Naive thymus-derived CD4-positive, alpha-beta T cell (primary cell): ENCODE measurements at regions not wholly inside any gene's neighbourhood (a gene's known extent, or its start where the extent isn't known, plus 50 kb on each side); places are given as distances from the start of the nearest gene placed in this dataset.

Experiments used
- ATAC-seq: fragments of 150-1000 bp; cut with Tn5 transposase; 2 replicates; pipeline ENCODE4 v1.10.0; 2021; ENCODE audit warnings: mild to moderate bottlenecking, moderate library complexity
- CTCF ChIA-PET: fragments of 350-600 bp; sonication (Branson Sonifier 250); formaldehyde crosslinking; loops from one replicate; lab custom pipeline; 2021; ENCODE audit warnings: antibody characterized with exemption; lab: Charles Lee
- POLR2A ChIA-PET: fragments of 350-600 bp; sonication (Branson Sonifier 250); formaldehyde crosslinking; loops from one replicate; lab custom pipeline; 2021; ENCODE audit warnings: antibody characterized with exemption, inconsistent platforms; lab: Charles Lee
- DNase-seq, 9 donors: peaks; one replicate each; pipeline versions ENCODE4 v3.0.0 to v3.0.0-alpha.2; 2020 to 2022; ENCODE audit warnings: mixed read lengths in 1 of 9
- H3K27ac ChIP-seq: one replicate; pipeline ENCODE4 v1.7.0; 2013; ENCODE audit warnings: mild to moderate bottlenecking, low read depth, low read length, moderate library complexity
- H3K27me3 ChIP-seq, 2 donors: one replicate each; pipeline ENCODE4 v1.7.0; 2013; ENCODE audit warnings: low read length in 2 of 2, mild to moderate bottlenecking in 2 of 2, moderate library complexity in 2 of 2; ENCODE audit not compliant: control insufficient read depth in 2 of 2, insufficient read depth in 2 of 2
- H3K36me3 ChIP-seq, 3 experiments: 1 replicate in 2 of 3; 2 replicates in 1 of 3; pipeline ENCODE4 v1.7.0; 2013; ENCODE audit warnings: low read length in 3 of 3, mild to moderate bottlenecking in 3 of 3, moderate library complexity in 1 of 3; ENCODE audit not compliant: insufficient read depth in 3 of 3, control insufficient read depth in 2 of 3
- H3K4me1 ChIP-seq, 2 donors: one replicate each; pipeline ENCODE4 v1.7.0; 2013; ENCODE audit warnings: low read length in 2 of 2, mild to moderate bottlenecking in 2 of 2, moderate library complexity in 1 of 2; ENCODE audit not compliant: control insufficient read depth in 2 of 2, insufficient read depth in 2 of 2
- H3K4me3 ChIP-seq: 2 replicates; pipeline ENCODE4 v1.7.0; 2013; ENCODE audit warnings: mild to moderate bottlenecking, low read length
- H3K9me3 ChIP-seq, 3 experiments: 1 replicate in 2 of 3; 2 replicates in 1 of 3; pipeline ENCODE4 v1.7.0; 2013; ENCODE audit warnings: low read length in 3 of 3; ENCODE audit not compliant: control insufficient read depth in 2 of 3
- H3K27ac Mint-ChIP-seq, 9 donors: one replicate each; pipeline ENCODE4 v1.8.0; 2020 to 2022; ENCODE audit warnings: mixed read lengths in 9 of 9, mild to moderate bottlenecking in 8 of 9, moderate library complexity in 5 of 9, inconsistent platforms in 2 of 9
- H3K27me3 Mint-ChIP-seq, 5 donors: one replicate each; pipeline ENCODE4 v1.8.0; 2021 to 2022; ENCODE audit warnings: mixed read lengths in 5 of 5, mild to moderate bottlenecking in 1 of 5
- H3K36me3 Mint-ChIP-seq, 5 donors: one replicate each; pipeline ENCODE4 v1.8.0; 2020 to 2022; ENCODE audit warnings: mixed read lengths in 5 of 5, mild to moderate bottlenecking in 3 of 5, inconsistent platforms in 1 of 5
- H3K4me1 Mint-ChIP-seq, 7 donors: one replicate each; pipeline ENCODE4 v1.8.0; 2020 to 2022; ENCODE audit warnings: mixed read lengths in 7 of 7, mild to moderate bottlenecking in 3 of 7, inconsistent platforms in 1 of 7
- H3K4me3 Mint-ChIP-seq, 10 donors: one replicate each; pipeline ENCODE4 v1.8.0; 2020 to 2022; ENCODE audit warnings: mild to moderate bottlenecking in 10 of 10, mixed read lengths in 10 of 10, moderate library complexity in 6 of 10, inconsistent platforms in 2 of 10
- H3K9me3 Mint-ChIP-seq, 11 donors: one replicate each; pipeline ENCODE4 v1.8.0; 2020 to 2022; ENCODE audit warnings: mixed read lengths in 11 of 11, mild to moderate bottlenecking in 4 of 11, inconsistent platforms in 1 of 11, moderate library complexity in 1 of 11
- intact Hi-C, 2 donors: fragments of 100-400 bp; cut with micrococcal nuclease; formaldehyde crosslinking; loops; one replicate each; pipeline ENCODE4 v1.15.1; 2023

- Histone ChIP-seq H3K4me1 (no peaks in the 10 kb centered on the region), H3K9me3 (no peaks in the 10 kb centered on the region), H3K27me3 (no peaks in the 10 kb centered on the region), H3K27ac (no peak overlapping the region), H3K4me3 (no peak overlapping the region), H3K36me3 (no peaks in the 10 kb centered on the region)
- ATAC-seq (no peak), DNase-seq (no peak)
- Mint-ChIP-seq H3K36me3 (peaks cover 0 to 3% (median 0%) of the 10 kb centered on the region in 5 donors), H3K27ac (no peak overlapping the region), H3K4me1 (no peaks in the 10 kb centered on the region), H3K9me3 (peaks cover 0 to 20% (median 4%) of the 10 kb centered on the region in 11 donors), H3K4me3 (no peak overlapping the region), H3K27me3 (peaks cover 0 to 4% (median 0%) of the 10 kb centered on the region in 5 donors)
- intact Hi-C loops, result no loop called here
- CTCF ChIA-PET, result no interaction called here
- POLR2A ChIA-PET, result no interaction called here
Measured at GRCh38 chr12:118637767-118638370, 261.5 kb downstream of the SUDS3 start.

GRCh38 chr12:118641249-118641648 lies 264.9 kb downstream of the SUDS3 start:
- ATAC-seq, result no peak
- intact Hi-C loops, result no loop called here
- Mint-ChIP-seq H3K27me3 (peaks cover 0 to 4% (median 0%) of the 10 kb centered on the region in 5 donors), H3K36me3 (no peaks in the 10 kb centered on the region), H3K4me1 (no peaks in the 10 kb centered on the region), H3K27ac (no peak overlapping the region), H3K9me3 (peaks cover 0 to 19% (median 5%) of the 10 kb centered on the region in 11 donors), H3K4me3 (no peak overlapping the region)
- ChIA-PET POLR2A (no interaction called here), CTCF (no interaction called here)
- H3K27ac ChIP-seq, result no peak overlapping the region
- H3K9me3 ChIP-seq, result no peaks in the 10 kb centered on the region
- DNase-seq, result no peak
- H3K27me3 ChIP-seq, result no peaks in the 10 kb centered on the region
- H3K4me3 ChIP-seq, result no peak overlapping the region
- no peaks in the 10 kb centered on the region for H3K4me1 ChIP-seq
- no peaks in the 10 kb centered on the region for H3K36me3 ChIP-seq

GRCh38 chr12:118645219-118645618 lies 268.9 kb downstream of the SUDS3 start:
- Mint-ChIP-seq H3K36me3 (no peaks in the 10 kb centered on the region), H3K4me1 (no peaks in the 10 kb centered on the region), H3K27me3 (no peaks in the 10 kb centered on the region), H3K4me3 (no peak overlapping the region), H3K9me3 (peaks cover 0 to 27% (median 5%) of the 10 kb centered on the region in 11 donors), H3K27ac (no peak overlapping the region)
- CTCF ChIA-PET, result no interaction called here
- no peak for ATAC-seq
- DNase-seq, result peak in 1 of 9 donors; percentile 21
- no peaks in the 10 kb centered on the region for H3K9me3 ChIP-seq
- intact Hi-C loops, result no loop called here
- no peaks in the 10 kb centered on the region for H3K4me1 ChIP-seq
- POLR2A ChIA-PET, result no interaction called here
- no peak overlapping the region for H3K4me3 ChIP-seq
- H3K27me3 ChIP-seq, result no peaks in the 10 kb centered on the region
- H3K27ac ChIP-seq, result no peak overlapping the region
- H3K36me3 ChIP-seq, result no peaks in the 10 kb centered on the region

- H3K27me3 ChIP-seq, result no peaks in the 10 kb centered on the region
- ChIA-PET CTCF (no interaction called here), POLR2A (no interaction called here)
- no peaks in the 10 kb centered on the region for H3K36me3 ChIP-seq
- ATAC-seq (no peak), DNase-seq (no peak)
- Mint-ChIP-seq H3K27ac (no peak overlapping the region), H3K4me1 (no peaks in the 10 kb centered on the region), H3K36me3 (no peaks in the 10 kb centered on the region), H3K4me3 (no peak overlapping the region), H3K9me3 (peaks cover 2 to 17% (median 4%) of the 10 kb centered on the region in 11 donors), H3K27me3 (peaks cover 0 to 9% (median 4%) of the 10 kb centered on the region in 5 donors)
- intact Hi-C loops, result no loop called here
- H3K9me3 ChIP-seq, result peaks cover 0 to 4% (median 0%) of the 10 kb centered on the region in 3 experiments
- no peak overlapping the region for H3K4me3 ChIP-seq
- H3K4me1 ChIP-seq, result no peaks in the 10 kb centered on the region
- no peak overlapping the region for H3K27ac ChIP-seq
Measured at GRCh38 chr12:118649765-118650585, 273.6 kb downstream of the SUDS3 start.

- Histone ChIP-seq H3K27ac (no peak overlapping the region), H3K4me1 (no peaks in the 10 kb centered on the region), H3K27me3 (no peaks in the 10 kb centered on the region), H3K36me3 (no peaks in the 10 kb centered on the region), H3K4me3 (no peak overlapping the region), H3K9me3 (peaks cover 0 to 4% (median 0%) of the 10 kb centered on the region in 3 experiments)
- no peak for DNase-seq
- Mint-ChIP-seq H3K27ac (no peak overlapping the region), H3K27me3 (peaks cover 0 to 9% (median 4%) of the 10 kb centered on the region in 5 donors), H3K4me3 (no peak overlapping the region), H3K36me3 (no peaks in the 10 kb centered on the region), H3K4me1 (no peaks in the 10 kb centered on the region), H3K9me3 (peaks cover 2 to 13% (median 4%) of the 10 kb centered on the region in 11 donors)
- ChIA-PET CTCF (no interaction called here), POLR2A (no interaction called here)
- intact Hi-C loops, result no loop called here
- no peak for ATAC-seq
Measured at GRCh38 chr12:118650586-118650960, 274.2 kb downstream of the SUDS3 start.

GRCh38 chr12:118651487-118651886 lies 275.1 kb downstream of the SUDS3 start:
- peaks cover 0 to 9% (median 4%) of the 10 kb centered on the region in 5 donors for H3K27me3 Mint-ChIP-seq
- Histone ChIP-seq H3K27me3 (no peaks in the 10 kb centered on the region), H3K36me3 (no peaks in the 10 kb centered on the region), H3K9me3 (peaks cover 0 to 4% (median 0%) of the 10 kb centered on the region in 3 experiments), H3K4me1 (no peaks in the 10 kb centered on the region), H3K4me3 (no peak overlapping the region), H3K27ac (no peak overlapping the region)
- no peaks in the 10 kb centered on the region for H3K36me3 Mint-ChIP-seq
- intact Hi-C loops, result no loop called here
- no peak overlapping the region for H3K27ac Mint-ChIP-seq
- ATAC-seq (no peak), DNase-seq (no peak)
- peaks cover 2 to 12% (median 4%) of the 10 kb centered on the region in 11 donors for H3K9me3 Mint-ChIP-seq
- H3K4me3 Mint-ChIP-seq, result no peak overlapping the region
- POLR2A ChIA-PET, result no interaction called here
- no peaks in the 10 kb centered on the region for H3K4me1 Mint-ChIP-seq
- CTCF ChIA-PET, result no interaction called here
